MM.1S (cell line): ENCODE measurements at regions not wholly inside any gene's neighbourhood (a gene's known extent, or its start where the extent isn't known, plus 50 kb on each side); places are given as distances from the start of the nearest gene placed in this dataset.
"Not testable (repeated sequence)": the region's sequence is repeated elsewhere in the genome, so short reads cannot be mapped to it uniquely, and the experiment has no call there.

Experiments
- DNase-seq: peaks from one replicate; pipeline ENCODE4 v3.0.0-alpha.2; 2015
- H2AFZ ChIP-seq: fragments of 300-600 bp; sonication (generic); 2 replicates; pipeline ENCODE4 v1.6.0; 2016; ENCODE audit warnings: antibody characterized with exemption, low read length
- H3F3A ChIP-seq: fragments of 300-600 bp; sonication (generic); 2 replicates; pipeline ENCODE4 v1.6.1; 2016; ENCODE audit warnings: mild to moderate bottlenecking, antibody characterized with exemption, low read length, moderate library complexity, mixed read lengths; ENCODE audit not compliant: insufficient read depth
- H3K27ac ChIP-seq: fragments of 300-600 bp; sonication (generic); 2 replicates; pipeline ENCODE4 v1.5.1; 2016; ENCODE audit warnings: mild to moderate bottlenecking, low read length
- H3K27me3 ChIP-seq: fragments of 300-600 bp; sonication (generic); replicated peaks from 2 replicates; pipeline ENCODE4 v1.6.0; 2016; ENCODE audit warnings: low read length; ENCODE audit not compliant: insufficient read depth
- H3K36me3 ChIP-seq: fragments of 300-600 bp; sonication (generic); replicated peaks from 2 replicates; pipeline ENCODE4 v1.6.1; 2016; ENCODE audit warnings: mild to moderate bottlenecking, low read length, mixed read lengths; ENCODE audit not compliant: insufficient read depth
- H3K4me1 ChIP-seq: fragments of 300-600 bp; sonication (generic); 2 replicates; pipeline ENCODE4 v1.6.1; 2016; ENCODE audit warnings: low read length, mixed read lengths
- H3K4me2 ChIP-seq: fragments of 300-600 bp; sonication (generic); 2 replicates; pipeline ENCODE4 v1.6.0; 2016; ENCODE audit warnings: low read depth, low read length
- H3K4me3 ChIP-seq: fragments of 300-600 bp; sonication (generic); 2 replicates; pipeline ENCODE4 v1.5.1; 2016; ENCODE audit warnings: low read length, mixed read lengths
- H3K79me2 ChIP-seq: fragments of 300-600 bp; sonication (generic); 2 replicates; pipeline ENCODE4 v1.6.1; 2016; ENCODE audit warnings: mixed run types, low read length, mixed read lengths
- H3K9ac ChIP-seq: fragments of 300-600 bp; sonication (generic); 2 replicates; pipeline ENCODE4 v1.6.1; 2016; ENCODE audit warnings: low read length, mixed read lengths
- H3K9me2 ChIP-seq: fragments of 300-600 bp; sonication (generic); replicated peaks from 2 replicates; pipeline ENCODE4 v1.6.1; 2016; ENCODE audit warnings: mild to moderate bottlenecking, low read length, mixed read lengths; ENCODE audit not compliant: insufficient read depth
- H3K9me3 ChIP-seq: fragments of 300-600 bp; sonication (generic); replicated peaks from 2 replicates; pipeline ENCODE4 v1.6.1; 2016; ENCODE audit warnings: mild to moderate bottlenecking, low read length, mixed read lengths; ENCODE audit not compliant: insufficient read depth
- H4K20me1 ChIP-seq: fragments of 300-600 bp; sonication (generic); 2 replicates; pipeline ENCODE4 v1.6.1; 2016; ENCODE audit warnings: mild to moderate bottlenecking, low read length, moderate library complexity, mixed read lengths; ENCODE audit not compliant: insufficient read depth
- CTCF ChIP-seq: fragments of 300-600 bp; sonication (generic); IDR thresholded peaks from 2 replicates; pipeline ENCODE4 v1.5.1; 2016; ENCODE audit warnings: antibody characterized with exemption, low read length, mixed read lengths
- EZH2 ChIP-seq: fragments of 300-600 bp; sonication (generic); optimal IDR thresholded peaks from 2 replicates; pipeline ENCODE3; 2017; ENCODE audit warnings: low read depth, mild to moderate bottlenecking, antibody characterized with exemption, low read length, mixed read lengths
- EZH2phosphoT487 ChIP-seq: fragments of 300-600 bp; sonication (generic); IDR thresholded peaks from 2 replicates; pipeline ENCODE4 v1.6.1; 2018; ENCODE audit warnings: antibody characterized with exemption, low read length

GRCh38 chr5:143979044-143979690 is 167.2 kb downstream of the HMHB1 start:
- Histone ChIP-seq H4K20me1 (no peaks in the 10 kb centered on the region), H2AFZ (peak overlapping the region; percentile 39; the same call in 1 of the 2 replicates), H3K4me2 (no peak overlapping the region), H3K4me1 (peaks cover 6% of the 10 kb centered on the region), H3K9me3 (no peaks in the 10 kb centered on the region), H3K27ac (no peak overlapping the region), H3K27me3 (no peaks in the 10 kb centered on the region), H3F3A (no peaks in the 10 kb centered on the region), H3K4me3 (no peak overlapping the region), H3K9ac (no peak overlapping the region), H3K36me3 (no peaks in the 10 kb centered on the region), H3K79me2 (no peaks in the 10 kb centered on the region), H3K9me2 (no peaks in the 10 kb centered on the region)
- DNase-seq: peak; percentile 20
- TF ChIP-seq EZH2phosphoT487: no peak
- TF ChIP-seq EZH2: no peak
- no peak for TF ChIP-seq CTCF

DNA sequence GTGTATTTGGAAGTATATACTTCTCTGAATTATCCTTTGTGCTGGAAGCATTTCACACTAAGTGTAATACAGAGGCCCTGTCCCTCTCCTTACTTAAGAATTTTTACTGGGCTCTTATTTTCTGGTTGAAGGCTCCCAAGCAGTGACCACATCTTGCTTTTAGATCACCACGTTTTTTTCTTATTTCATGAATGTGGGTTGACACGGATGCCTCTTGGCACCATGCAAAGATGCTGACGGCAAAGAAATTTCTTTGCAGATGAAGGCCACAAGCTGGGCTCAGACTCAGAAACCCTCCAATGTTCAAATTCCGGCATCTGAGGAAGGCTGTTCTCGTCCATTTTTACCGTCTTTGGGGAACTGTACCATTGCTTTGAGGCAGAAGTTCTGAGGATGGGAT is 168.5 kb downstream of the HMHB1 start:
- Histone ChIP-seq H3K27me3 (no peaks in the 10 kb centered on the region), H3K9me2 (no peaks in the 10 kb centered on the region), H3K27ac (no peak overlapping the region), H3F3A (no peaks in the 10 kb centered on the region), H3K4me3 (no peak overlapping the region), H2AFZ (no peak overlapping the region), H3K9ac (no peak overlapping the region), H3K36me3 (no peaks in the 10 kb centered on the region), H3K4me2 (no peak overlapping the region), H4K20me1 (no peaks in the 10 kb centered on the region), H3K4me1 (peaks cover 6% of the 10 kb centered on the region), H3K79me2 (no peaks in the 10 kb centered on the region), H3K9me3 (no peaks in the 10 kb centered on the region)
- DNase-seq: no peak
- TF ChIP-seq EZH2 (no peak), CTCF (no peak), EZH2phosphoT487 (no peak)

DNA sequence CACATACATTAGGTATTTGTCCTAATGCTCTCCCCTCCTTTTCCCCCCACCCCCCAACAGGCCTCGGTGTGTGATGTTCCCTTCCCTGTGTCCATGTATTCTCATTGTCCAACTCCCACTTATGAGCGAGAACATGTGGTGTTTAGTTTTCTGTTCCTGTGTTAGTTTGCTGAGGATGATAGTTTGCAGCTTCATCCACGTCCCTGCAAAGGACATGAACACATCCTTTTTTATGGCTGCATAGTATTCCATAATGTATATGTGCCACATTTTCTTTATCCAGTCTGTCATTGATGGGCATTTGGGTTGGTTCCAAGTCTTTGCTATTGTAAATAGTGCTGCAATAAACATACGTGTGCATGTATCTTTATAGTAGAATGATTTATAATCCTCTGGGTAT is 171.0 kb downstream of the HMHB1 start:
- H3K4me1 ChIP-seq, H3K27ac ChIP-seq, H4K20me1 ChIP-seq, DNase-seq, H3F3A ChIP-seq, H3K27me3 ChIP-seq, H3K9me2 ChIP-seq, H3K36me3 ChIP-seq, H3K9ac ChIP-seq, H3K79me2 ChIP-seq, H3K4me3 ChIP-seq, H3K4me2 ChIP-seq, H2AFZ ChIP-seq, H3K9me3 ChIP-seq: not testable (repeated sequence)

GRCh38 chr5:143985832-143986515 is 174.0 kb downstream of the HMHB1 start:
- Histone ChIP-seq H4K20me1 (no peaks in the 10 kb centered on the region), H3F3A (no peaks in the 10 kb centered on the region), H3K9me2 (no peaks in the 10 kb centered on the region), H3K79me2 (no peaks in the 10 kb centered on the region), H2AFZ (no peak overlapping the region), H3K4me1 (no peaks in the 10 kb centered on the region), H3K4me3 (no peak overlapping the region), H3K27ac (no peak overlapping the region), H3K27me3 (no peaks in the 10 kb centered on the region), H3K9me3 (no peaks in the 10 kb centered on the region), H3K4me2 (no peak overlapping the region), H3K36me3 (no peaks in the 10 kb centered on the region), H3K9ac (no peak overlapping the region)
- TF ChIP-seq EZH2 (no peak), CTCF (no peak), EZH2phosphoT487 (no peak)
- DNase-seq: no peak
